SK-N-SH (cell line): ENCODE measurements at regions not wholly inside any gene's neighbourhood (a gene's known extent, or its start where the extent isn't known, plus 50 kb on each side); places are given as distances from the start of the nearest gene placed in this dataset.

Source experiments
- ELF1 ChIP-seq: IDR thresholded peaks from 2 replicates; pipeline ENCODE4 v1.4.0; 2012
- EP300 ChIP-seq, 2 experiments: IDR thresholded peaks; 2 replicates each; pipeline versions ENCODE4 v1.4.0 to v1.6.1; 2012; ENCODE audit warnings: borderline replicate concordance in 1 of 2, low read depth in 1 of 2, low read length in 1 of 2
- FOXM1 ChIP-seq: IDR thresholded peaks from 2 replicates; pipeline ENCODE4 v1.4.0; 2012; ENCODE audit warnings: low read depth, mild to moderate bottlenecking
- NRF1 ChIP-seq: IDR thresholded peaks from 2 replicates; pipeline ENCODE4 v1.6.1; 2012; ENCODE audit warnings: low read depth, mild to moderate bottlenecking, low read length
- RAD21 ChIP-seq: IDR thresholded peaks from 2 replicates; pipeline ENCODE4 v1.6.1; 2012; ENCODE audit warnings: mild to moderate bottlenecking, low read length
- RCOR1 ChIP-seq: fragments of 150-350 bp; IDR thresholded peaks from 2 replicates; pipeline ENCODE4 v1.6.1; 2017; ENCODE audit warnings: antibody characterized with exemption, low read length
- TAF1 ChIP-seq: IDR thresholded peaks from 2 replicates; pipeline ENCODE4 v1.6.1; 2012; ENCODE audit warnings: low read depth, mild to moderate bottlenecking, low read length, moderate library complexity, borderline replicate concordance
- TCF12 ChIP-seq: IDR thresholded peaks from 2 replicates; pipeline ENCODE4 v1.4.0; 2012
- TF ChIP-seq, protein P1 (sequence below): fragments of 200-600 bp; sonication (generic); IDR thresholded peaks from 2 replicates; pipeline ENCODE4 v1.6.1; 2017; ENCODE audit warnings: antibody characterized with exemption, mild to moderate bottlenecking, moderate library complexity
- TF ChIP-seq, protein P2 (sequence below): fragments of 150-350 bp; IDR thresholded peaks from 2 replicates; pipeline ENCODE4 v1.6.1; 2016; ENCODE audit warnings: mild to moderate bottlenecking, low read depth, low read length

DNA sequence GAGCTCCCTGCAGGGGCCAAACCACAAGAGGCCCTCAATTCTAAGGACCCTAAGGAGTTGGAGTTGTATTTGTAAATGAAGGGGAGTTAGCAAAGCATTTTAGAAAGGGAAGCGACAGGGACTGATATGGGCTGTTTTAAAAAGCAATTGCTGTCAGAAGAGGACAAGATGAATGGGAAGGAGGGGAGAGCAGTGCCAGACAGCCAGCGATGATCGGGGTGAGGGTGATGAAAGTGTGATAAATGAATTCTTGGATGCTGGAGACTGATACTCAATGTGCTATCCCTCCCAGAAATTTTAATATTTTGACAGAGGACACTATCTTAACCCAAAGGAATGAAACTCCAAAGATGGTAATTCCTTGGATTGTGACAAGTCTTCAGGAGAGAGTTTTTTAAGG lies 289.2 kb downstream of the CLIC5 start:
- TF ChIP-seq RCOR1 (no peak), RAD21 (no peak), FOXM1 (no peak), TCF12 (no peak), NRF1 (no peak), EP300 (IDR thresholded peaks at IDR 0.05; ENCODE audit: borderline replicate concordance in 1 of 2, low read depth in 1 of 2, low read length in 1 of 2) (no peak), TAF1 (no peak), ELF1 (no peak)
- TF ChIP-seq, protein P1, sequence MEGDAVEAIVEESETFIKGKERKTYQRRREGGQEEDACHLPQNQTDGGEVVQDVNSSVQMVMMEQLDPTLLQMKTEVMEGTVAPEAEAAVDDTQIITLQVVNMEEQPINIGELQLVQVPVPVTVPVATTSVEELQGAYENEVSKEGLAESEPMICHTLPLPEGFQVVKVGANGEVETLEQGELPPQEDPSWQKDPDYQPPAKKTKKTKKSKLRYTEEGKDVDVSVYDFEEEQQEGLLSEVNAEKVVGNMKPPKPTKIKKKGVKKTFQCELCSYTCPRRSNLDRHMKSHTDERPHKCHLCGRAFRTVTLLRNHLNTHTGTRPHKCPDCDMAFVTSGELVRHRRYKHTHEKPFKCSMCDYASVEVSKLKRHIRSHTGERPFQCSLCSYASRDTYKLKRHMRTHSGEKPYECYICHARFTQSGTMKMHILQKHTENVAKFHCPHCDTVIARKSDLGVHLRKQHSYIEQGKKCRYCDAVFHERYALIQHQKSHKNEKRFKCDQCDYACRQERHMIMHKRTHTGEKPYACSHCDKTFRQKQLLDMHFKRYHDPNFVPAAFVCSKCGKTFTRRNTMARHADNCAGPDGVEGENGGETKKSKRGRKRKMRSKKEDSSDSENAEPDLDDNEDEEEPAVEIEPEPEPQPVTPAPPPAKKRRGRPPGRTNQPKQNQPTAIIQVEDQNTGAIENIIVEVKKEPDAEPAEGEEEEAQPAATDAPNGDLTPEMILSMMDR, result no peak
- TF ChIP-seq, protein P2, sequence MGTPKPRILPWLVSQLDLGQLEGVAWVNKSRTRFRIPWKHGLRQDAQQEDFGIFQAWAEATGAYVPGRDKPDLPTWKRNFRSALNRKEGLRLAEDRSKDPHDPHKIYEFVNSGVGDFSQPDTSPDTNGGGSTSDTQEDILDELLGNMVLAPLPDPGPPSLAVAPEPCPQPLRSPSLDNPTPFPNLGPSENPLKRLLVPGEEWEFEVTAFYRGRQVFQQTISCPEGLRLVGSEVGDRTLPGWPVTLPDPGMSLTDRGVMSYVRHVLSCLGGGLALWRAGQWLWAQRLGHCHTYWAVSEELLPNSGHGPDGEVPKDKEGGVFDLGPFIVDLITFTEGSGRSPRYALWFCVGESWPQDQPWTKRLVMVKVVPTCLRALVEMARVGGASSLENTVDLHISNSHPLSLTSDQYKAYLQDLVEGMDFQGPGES, result no peak
